ENCODE measurements at regions not wholly inside any gene's neighbourhood (a gene's known extent, or its start where the extent isn't known, plus 50 kb on each side); places are given as distances from the start of the nearest gene placed in this dataset.

DNA sequence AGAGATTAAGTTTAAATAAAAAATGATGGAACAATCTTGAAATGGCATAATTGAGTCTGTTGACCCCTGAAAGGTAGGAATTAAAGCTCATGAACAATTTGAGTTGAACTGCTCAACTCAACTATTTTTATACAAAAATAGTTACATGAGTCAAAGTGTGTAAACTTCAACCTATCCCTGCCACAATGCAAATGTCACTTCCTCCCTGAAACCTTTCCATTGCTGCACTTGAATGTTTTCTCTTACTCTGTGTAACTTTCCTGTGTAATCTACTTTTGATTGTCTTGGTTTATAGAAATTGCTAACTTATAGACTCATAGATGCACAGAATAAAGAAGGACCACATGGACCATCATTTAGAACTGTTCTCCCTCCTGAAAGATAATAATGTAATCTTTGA is 218.5 kb downstream of the GBA3 start:
- no peak for DNase-seq

DNA sequence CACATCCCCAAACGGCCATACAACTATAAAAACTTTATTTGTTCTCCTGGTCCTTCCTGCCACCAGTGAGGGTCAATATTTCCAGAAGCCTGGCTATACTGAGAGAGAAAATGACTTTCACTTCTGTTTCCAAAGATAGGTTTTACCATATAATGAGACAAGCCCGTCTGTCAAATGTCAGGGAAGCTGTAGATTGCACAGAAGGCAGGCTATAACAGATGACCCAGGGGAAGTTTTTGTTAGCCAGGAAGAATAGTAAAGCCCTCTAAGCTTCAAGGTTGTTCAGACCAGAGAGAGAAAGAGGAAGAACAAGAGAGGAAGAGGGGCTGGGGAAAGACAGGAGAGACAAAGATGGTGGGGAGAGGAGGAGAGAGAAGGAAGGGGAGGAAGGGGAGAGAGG is 217.5 kb downstream of the GBA3 start:
- DNase-seq: no peak

DNA sequence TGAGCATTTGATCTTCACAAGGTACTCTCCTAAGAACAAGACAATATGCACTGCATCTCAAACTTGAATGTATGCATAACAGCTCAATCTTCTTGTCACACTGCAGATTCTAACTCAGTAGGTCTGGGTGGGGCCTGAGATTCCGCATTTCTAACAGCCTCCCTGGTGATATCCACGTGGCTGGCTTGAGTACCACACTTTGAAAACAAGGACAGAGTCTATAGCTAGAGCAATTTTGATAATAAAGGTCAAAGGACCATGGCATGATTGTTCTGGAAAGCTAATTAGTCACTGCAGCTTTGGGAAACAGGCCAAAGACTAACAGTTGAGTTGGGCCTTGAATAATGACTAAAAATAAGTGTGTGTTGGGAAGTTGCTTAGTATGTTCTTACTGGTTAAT is 213.3 kb downstream of the GBA3 start:
- DNase-seq: no peak

DNA sequence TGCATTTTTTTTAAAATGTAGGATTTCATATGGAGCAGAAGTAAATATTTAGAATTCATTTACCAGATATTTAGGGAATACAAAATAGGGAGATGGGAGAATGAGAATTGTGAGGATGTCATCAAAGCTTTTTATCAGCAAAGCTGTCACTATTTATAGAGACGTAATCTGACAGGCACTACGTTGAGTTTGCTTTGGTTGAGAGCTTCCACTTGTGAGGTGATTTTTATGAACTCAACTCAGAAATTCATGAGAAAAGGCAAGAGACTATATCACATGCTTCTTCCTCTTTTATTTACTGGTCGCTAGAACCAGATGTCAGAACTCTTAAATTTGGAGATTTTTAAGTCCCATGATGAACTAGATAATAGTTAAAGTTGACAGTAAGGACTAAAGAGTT is 211.2 kb downstream of the GBA3 start:
- DNase-seq: no peak

DNA sequence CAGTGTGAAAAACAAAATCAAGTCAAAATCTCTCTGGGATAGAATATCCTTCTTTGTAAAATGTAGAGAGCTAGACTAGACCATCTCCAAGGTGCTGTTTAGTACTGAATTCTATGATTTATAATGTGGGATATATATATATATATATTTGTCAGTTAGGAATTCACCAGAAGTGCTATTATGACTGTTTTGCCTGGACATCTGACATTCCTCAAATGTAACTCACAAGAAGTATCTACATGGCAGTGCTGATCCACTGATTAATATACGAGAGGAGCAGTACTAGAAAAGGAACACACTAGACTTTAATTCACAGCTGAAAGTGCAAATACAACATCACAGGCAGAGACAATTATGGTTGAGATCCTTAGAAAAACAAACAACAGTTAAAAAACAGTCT is 208.9 kb downstream of the GBA3 start:
- DNase-seq: no peak

DNA sequence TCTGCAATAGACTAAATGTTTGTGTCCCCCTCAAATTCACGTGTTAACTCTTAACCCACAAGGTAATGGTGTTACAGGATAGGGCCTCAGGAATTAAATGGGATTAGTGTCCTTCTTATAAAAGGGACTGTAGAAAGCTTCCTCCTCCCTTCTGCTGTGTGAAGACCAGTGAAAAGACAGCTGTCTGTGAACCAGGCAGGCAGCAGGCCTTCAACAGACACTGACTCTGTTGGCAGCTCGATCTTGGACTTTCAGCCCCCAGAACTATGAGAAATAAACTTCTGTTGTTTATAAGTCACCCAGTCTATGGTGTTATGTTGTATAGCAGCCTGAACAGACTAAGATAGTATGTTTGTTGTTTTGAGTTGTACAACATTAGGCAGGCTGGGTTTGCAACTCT is 208.1 kb downstream of the GBA3 start:
- DNase-seq: no peak

DNA sequence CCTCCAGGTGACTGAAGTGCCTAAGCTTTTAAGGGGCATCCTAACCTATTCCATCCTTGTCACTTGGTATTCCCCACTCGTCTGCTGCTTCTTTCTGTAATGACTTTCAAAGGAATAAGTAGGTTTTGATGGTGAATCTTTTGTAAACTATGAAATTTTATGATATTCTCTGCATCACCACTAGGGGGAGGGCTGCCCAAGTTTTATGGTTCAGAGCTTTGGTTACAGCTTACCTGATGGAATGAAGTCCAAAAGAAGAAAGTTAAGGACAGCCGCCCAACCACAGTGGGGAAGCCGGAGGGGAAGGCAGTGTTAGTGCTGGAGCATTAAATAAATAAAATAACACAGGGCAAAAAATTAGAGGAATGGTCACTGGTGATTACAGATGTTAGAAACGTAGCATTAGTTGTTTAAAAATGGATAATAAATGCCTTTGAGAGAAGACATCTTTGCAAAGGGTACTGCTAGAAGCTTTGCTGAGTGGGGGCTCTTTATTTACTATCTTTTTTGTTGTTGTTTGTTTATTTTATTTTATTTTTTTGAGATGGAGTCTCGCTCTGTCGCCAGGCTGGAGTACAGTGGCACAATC is 204.9 kb downstream of the GBA3 start:
- DNase-seq: no peak

DNA sequence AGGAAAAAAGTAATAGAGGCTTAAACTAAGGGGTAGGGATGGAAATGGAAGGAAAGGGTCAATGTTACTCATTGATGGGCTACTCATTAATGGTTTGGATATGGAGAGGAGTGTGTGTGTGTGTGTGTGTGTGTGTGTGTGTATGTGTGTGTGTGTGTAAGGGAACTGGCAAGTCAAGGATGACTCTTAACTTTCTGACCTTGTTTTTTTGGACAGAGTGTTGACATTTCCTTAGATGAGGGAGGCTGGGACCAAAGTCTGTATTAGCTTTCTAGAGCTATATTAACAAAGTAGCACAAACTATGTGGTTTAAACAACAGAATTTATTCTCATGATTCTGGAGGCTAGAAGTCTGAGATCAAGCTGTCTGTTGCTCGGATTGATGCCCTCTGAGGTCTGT is 202.7 kb downstream of the GBA3 start:
- no peak for DNase-seq

DNA sequence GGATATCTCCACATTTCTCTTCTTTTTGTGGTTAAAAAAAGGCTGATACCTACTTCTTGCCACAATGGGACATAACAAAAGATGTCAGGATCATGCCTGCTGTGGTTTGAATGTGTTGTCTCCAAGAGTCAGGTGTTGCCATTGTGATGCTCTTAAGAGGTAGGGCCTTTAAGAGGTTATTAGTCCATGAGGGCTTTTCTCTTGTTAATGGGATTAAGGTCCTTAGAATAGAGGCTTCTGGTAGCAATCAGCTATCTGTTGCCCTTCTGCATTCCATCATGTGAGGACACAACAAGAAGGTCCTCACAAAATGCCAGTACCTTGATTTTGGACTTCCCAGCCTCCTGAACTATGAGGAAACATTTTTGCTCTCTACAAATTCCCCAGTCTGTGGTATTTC is 191.4 kb downstream of the GBA3 start:
- DNase-seq: no peak

DNA sequence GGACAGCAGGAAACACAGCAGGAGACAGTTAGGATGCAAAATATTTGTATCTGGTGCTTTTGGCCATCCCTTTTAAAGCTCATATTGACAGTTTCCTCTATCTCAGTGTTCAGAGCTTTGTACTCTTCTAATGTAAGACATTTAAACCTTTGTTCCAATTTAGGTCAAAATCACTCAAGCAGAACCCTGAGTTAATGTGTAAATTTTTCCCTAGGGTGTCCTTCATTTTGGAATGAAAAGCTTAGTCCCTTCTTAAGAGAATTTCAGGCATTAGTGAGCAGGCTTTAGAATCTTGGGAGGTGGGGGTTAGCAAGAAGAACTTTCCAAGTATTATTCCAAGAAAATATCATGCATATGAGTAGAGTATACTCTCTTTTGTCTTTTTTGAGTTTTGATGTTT is 188.7 kb downstream of the GBA3 start:
- DNase-seq: no peak

DNA sequence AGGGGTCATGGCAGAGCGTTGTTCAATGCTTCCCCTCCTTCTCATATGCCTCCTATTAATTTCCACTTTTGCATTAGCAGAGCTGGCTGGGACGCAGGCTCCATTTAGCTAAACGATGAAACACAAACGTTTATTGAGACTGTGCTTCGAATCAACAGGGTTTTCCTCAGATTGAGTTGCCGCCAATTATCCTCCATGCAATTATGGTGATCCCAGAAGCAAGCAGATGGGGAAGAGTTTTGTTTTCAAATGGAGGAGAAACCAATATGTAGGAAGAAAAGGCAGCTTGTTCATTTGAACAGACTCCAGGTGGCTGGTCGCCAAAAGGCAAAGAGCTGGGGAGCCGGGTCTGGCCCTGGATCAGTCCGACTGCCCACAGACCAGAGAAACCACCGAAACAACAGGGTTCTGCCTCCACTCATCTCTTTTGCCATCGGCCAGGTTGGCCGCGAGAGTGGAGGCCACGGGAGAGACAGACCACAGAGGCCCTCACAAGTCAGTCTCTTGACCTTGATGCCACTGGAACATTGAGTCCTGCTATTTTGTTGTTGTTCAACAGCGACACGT is 184.8 kb downstream of the GBA3 start:
- no peak for DNase-seq

DNA sequence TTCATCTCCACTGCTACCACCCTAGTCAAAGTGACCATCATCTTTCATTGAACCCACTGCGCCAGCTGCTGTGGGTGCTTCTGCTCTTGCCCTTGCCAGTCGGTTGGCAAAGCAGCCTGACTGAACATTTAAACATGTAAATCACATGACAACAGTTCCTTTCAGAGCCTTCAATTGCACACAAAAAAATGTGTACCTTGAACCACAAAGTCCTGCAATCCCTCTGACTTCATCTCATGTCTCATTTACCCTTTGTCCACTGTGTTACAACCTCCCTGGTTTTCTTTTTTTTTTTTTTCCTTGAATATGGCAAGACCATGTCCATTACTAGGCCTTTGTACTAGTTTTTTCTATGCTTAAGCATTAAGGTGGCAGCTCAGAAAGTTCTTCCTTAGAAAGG is 183.5 kb downstream of the GBA3 start:
- DNase-seq: no peak

DNA sequence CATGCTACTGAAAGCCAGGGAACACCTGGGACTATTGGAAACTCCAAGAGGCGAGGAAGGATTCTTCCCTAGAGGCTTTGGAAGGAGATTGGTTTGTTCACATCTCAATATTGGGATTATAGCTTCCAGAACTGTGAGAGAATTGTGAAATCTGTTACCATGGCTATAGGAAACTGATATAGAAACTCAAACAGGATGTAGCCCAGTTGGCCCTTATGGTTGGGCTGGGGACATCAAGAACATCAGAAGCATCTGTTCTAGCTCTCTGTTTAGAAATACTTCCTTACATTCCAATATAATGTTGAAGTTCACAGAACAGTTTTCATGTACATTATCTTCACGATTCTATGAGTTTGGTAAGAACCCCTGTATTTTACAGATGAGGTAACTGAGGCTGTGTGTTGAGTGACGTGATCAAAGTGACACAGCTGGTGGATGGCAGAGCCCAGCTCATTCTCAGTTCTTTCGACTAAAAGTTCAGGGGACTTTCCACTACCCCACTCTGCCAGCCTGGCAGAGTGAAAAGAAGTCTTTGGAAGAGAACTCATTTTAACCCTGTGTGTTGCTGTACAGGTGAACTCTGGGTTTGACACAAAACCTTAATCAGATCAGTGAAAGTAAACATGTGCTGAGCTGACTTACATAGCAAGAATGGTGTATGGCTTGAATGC is 183.0 kb downstream of the GBA3 start:
- DNase-seq: no peak

DNA sequence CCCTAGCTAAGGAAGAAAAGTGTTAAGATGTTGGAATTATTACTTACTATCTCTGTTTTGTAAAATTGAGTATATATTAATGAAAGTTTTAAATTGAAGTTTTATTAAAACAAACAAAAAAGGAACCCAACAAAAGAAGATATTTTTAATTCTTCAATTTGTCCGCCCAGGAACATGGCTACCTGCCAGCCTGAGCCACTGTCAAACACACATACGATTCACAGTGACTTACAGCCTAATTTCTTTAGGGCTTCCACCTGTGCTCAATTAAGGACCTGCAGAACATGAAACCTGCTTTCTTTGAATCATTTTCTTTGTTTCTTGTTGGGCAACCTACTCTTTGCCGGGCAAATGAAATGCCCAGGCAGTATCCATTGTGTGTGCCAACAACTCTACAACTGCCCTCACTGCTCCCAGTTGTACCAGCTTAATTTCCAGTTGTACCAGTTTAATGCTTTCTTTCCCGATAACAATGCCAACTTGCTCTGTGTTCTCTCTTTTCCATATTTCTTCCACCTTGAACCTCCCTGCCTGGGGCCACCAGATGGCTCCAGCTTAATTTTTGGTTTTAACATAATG is 181.7 kb downstream of the GBA3 start:
- no peak for DNase-seq

DNA sequence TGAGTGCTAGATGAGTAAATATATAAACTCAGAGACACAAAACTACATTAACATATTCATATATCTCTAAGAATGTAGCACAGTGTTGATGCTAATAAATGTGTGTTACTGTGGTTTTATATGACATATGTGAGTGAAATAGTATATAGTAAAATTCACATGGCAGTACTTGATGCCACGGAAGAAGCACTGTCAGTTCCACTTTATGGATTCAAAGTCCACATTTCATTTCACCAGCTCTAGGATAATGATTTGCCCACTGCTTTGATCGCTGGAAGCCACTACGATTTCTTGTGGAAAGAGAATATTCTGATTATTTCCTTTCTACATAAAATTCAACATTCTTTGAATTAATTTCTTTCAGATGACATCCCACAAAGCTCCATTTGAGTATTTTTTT is 181.2 kb downstream of the GBA3 start:
- no peak for DNase-seq

DNA sequence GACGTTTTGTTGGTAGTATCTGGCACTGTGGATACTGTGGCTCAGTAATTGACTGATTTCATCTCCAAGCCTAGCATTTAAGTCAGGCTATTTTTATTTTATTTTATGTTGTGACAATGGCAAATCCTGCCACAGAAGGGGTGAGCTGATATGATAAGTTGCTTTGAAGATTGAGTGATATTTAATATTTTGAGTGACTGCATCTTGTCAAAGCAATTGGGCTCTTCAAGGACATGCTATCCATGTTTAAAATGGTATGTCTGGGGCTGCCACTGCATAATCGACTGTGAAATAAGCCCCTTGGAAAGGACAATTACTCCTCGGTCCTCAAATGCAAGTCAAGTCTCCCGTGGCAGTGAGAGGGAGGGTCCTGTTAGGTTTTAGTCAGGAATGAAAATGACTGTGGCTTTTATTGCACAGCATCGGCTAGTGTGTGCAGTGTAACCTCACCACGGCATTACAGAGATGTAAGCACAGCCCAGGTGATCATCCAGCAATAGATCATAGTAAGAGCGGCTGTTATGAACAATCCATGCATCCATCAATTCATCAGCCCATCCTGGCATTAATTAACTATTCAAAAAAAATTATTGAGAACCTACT is 178.2 kb downstream of the GBA3 start:
- DNase-seq: no peak

DNA sequence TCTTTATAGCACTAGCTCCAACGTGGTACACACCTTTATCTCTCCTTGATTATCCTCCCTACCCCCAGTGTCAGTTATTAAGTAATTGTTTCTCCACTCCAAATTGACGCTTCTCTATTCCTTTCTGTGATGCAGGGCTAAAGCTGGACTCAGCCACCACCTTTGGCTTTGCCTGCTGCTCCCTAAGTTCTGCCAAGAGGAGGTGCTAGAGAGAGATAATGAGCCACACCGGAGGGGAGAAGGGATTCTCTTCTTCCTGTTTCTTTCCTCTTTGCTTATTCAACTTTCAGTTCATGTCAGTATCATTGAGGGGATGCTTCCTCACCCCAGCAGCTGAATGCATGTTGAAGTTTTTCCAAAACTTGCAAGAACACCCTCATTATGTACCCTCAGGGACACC is 176.5 kb downstream of the GBA3 start:
- no peak for DNase-seq
